Prostate gland (tissue), 2 donors: ENCODE measurements at regions not wholly inside any gene's neighbourhood (a gene's known extent, or its start where the extent isn't known, plus 50 kb on each side); places are given as distances from the start of the nearest gene placed in this dataset.

Experiments
- POLR2A ChIP-seq: fragments of 450-650 bp; IDR thresholded peaks from one replicate; pipeline ENCODE4 v1.6.1; 2016; ENCODE audit warnings: antibody characterized with exemption, mild to moderate bottlenecking
- POLR2AphosphoS5 ChIP-seq: sonication (generic); formaldehyde crosslinking; IDR thresholded peaks from one replicate; pipeline ENCODE4 v1.6.1; 2017; ENCODE audit warnings: antibody characterized with exemption
- TF ChIP-seq, protein P1 (sequence below), 4 experiments: fragments of 200-600 bp in 2 of 4; fragments of 450-650 bp in 2 of 4; sonication (generic) in 2 of 4; IDR thresholded peaks; 1 replicate in 3 of 4; 2 replicates in 1 of 4; pipeline ENCODE4 v1.5.1; 2016 to 2019; ENCODE audit warnings: antibody characterized with exemption in 4 of 4, mild to moderate bottlenecking in 2 of 4, moderate library complexity in 2 of 4

DNA sequence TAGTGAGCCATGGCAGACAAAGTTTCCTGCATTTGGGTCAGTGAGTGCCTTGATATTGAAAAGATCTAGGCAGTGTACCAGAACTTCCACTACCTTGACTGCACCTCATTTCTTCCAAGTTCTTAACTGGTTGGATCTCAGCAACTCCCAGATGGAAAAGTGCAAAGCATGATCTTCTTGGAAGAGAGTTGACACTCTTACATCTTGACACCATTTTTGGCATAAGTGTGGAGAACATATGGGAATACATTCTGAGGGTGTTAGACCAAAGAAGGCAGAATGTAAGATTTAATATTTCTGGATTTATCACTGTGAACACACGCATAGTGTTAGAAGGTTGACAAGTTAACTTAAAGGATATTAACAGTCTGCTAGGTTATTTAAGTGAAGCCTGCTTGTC lies 555.1 kb upstream of the CTNND2 start:
- TF ChIP-seq POLR2A (no peak), POLR2AphosphoS5 (no peak)
- TF ChIP-seq, protein P1, sequence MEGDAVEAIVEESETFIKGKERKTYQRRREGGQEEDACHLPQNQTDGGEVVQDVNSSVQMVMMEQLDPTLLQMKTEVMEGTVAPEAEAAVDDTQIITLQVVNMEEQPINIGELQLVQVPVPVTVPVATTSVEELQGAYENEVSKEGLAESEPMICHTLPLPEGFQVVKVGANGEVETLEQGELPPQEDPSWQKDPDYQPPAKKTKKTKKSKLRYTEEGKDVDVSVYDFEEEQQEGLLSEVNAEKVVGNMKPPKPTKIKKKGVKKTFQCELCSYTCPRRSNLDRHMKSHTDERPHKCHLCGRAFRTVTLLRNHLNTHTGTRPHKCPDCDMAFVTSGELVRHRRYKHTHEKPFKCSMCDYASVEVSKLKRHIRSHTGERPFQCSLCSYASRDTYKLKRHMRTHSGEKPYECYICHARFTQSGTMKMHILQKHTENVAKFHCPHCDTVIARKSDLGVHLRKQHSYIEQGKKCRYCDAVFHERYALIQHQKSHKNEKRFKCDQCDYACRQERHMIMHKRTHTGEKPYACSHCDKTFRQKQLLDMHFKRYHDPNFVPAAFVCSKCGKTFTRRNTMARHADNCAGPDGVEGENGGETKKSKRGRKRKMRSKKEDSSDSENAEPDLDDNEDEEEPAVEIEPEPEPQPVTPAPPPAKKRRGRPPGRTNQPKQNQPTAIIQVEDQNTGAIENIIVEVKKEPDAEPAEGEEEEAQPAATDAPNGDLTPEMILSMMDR (IDR thresholded peaks at IDR 0.05), result no peak
